Frontal cortex (tissue), 3 donors: ENCODE measurements at regions not wholly inside any gene's neighbourhood (a gene's known extent, or its start where the extent isn't known, plus 50 kb on each side); places are given as distances from the start of the nearest gene placed in this dataset.
"Not testable (repeated sequence)": the region's sequence is repeated elsewhere in the genome, so short reads cannot be mapped to it uniquely, and the experiment has no call there.

Experiments
- DNase-seq, 2 donors: peaks; one replicate each; pipeline ENCODE4 v3.0.0; 2012; ENCODE audit warnings: low spot score in 2 of 2
- FAIRE-seq: peaks from 2 replicates; lab custom pipeline; 2012; peaks lifted over from hg19 to GRCh38; lab: Jason Lieb, UNC
- donor health status: control.
- donor health status: control.
- donor health status: control.

GRCh38 chr3:194040516-194041273, 95.3 kb upstream of the HES1 start:
- no peak for FAIRE-seq
- DNase-seq, result no peak

DNA sequence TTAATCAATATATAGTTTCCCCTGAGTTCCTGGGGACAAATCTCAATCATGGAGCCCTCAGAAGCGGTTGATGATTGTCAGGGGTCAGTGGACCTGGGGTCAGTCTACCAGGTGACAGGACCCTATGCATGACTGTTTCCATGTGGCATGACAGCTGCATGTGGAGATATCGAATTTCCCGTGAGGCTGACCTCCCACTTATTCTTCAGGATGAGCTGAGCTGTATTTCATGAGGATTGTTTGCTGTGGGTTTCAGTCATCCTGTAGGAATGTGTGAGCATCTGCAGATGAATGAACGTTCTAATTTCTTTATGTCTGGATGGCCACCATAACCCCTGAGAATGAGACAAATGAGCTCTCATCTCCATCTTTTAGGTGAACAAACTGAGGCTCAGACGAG, 93.0 kb upstream of the HES1 start:
- DNase-seq (no peak), FAIRE-seq (no peak)

DNA sequence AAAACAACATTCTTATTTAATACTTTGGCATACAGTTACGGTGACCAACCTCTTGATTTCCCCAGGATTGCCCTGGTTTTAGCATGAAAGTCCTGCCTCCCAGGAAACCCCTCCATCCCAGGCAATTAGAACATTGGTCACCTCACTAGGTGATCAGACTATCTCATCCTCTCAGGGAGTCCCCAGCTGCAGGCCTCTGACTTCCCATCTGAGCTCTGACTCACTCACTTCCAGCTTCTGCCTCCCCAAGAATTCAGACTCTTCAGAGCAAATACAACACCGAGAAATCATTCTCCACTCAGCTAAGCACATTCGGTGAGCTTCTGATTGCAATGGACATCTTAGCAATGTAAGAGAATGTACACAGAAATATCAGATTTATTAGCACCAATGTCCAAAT, 92.4 kb upstream of the HES1 start:
- FAIRE-seq (no peak), DNase-seq (no peak)

DNA sequence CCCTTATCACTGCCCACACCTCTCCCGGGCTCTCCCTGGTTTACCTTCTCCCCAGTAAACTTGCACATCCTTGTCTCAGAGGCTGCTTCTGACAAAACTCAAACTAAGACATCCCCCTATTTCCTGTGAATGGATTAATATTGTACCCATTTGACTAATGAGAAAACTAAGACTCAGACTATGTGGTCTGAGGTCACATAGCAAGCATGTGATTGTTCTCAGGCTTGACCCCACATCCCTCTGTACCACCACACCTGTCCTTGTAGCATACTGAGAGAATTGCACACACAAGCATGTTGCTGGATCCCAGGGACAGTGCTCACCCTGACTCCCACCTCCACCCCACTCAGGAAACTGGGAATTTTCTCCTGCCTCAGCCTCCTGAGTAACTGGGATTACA, 90.7 kb upstream of the HES1 start:
- DNase-seq (no peak), FAIRE-seq (no peak)

GRCh38 chr3:194045919-194046318, 90.0 kb upstream of the HES1 start:
- FAIRE-seq (no peak), DNase-seq (no peak)

GRCh38 chr3:194046531-194046930, 89.4 kb upstream of the HES1 start:
- no peak for FAIRE-seq
- DNase-seq, result no peak

- DNase-seq (peak; percentile 32 to 53), FAIRE-seq (no peak)
Measured at GRCh38 chr3:194046995-194047645, 88.8 kb upstream of the HES1 start.

DNA sequence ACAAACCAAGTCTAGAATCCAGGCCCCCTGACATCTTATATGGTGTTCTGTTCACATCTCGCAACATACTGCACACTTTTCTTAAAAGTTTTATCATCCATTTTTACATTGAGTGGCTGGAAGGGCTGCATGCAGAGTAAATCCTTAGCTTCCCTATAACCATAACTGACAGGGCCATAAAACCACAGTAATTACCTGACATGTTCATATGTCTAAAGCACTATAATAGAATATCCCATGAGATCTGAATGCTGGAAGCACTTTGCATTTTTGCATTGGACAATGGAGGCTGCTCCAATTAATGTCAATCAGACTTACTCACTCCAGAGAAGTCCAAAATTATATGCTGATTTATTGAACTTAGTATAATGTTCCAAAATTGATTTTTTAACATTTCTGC, 86.6 kb upstream of the HES1 start:
- DNase-seq (no peak), FAIRE-seq (no peak)

DNA sequence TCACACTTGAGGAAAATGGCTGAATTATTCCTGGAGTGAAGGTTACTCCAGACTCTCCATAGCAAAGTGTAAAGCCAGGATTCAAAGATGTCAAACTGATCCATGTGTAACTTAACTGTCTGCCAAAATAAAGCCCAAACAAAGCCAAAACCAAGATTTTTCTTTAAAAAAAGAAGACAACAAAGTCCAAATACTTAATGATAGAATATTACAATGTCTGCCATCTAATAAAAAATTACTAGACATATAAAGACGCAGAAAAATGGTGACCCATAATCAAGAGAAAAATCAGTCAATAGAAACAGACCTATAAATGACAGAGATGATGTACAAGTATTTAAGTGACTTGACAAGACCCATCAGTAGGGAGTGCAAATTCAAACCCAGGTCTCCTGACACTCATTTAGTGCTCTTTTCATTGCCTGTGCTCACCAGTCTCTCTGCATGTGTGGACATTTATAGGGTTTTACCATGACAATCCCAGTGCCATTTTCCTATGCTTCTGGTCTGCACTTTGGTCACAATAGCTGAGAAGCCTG, 85.1 kb upstream of the HES1 start:
- no peak for FAIRE-seq
- no peak for DNase-seq

GRCh38 chr3:194051366-194052149, 84.4 kb upstream of the HES1 start:
- FAIRE-seq, result no peak
- DNase-seq, result no peak

DNA sequence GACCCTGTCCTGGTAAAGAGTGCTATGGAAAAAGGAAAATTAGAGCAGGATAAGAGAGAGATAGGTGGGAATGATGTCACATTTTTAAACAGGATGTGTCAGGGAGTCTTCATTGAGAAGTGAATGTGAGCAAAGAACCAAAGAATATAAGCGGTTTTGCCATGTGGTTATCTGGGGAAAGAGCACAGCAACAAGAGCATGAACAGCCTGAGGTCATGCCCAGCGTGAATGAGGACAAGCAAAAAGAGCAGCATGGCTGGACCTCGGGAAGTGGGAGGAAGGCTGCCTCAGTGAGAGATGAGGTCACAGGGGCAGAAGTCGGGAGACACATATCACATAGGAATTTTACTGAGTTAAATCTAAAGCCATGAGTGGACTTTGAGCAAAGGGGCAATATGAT, 82.8 kb upstream of the HES1 start:
- FAIRE-seq (no peak), DNase-seq (no peak)

GRCh38 chr3:194054016-194054415, 81.9 kb upstream of the HES1 start:
- no peak for DNase-seq
- no peak for FAIRE-seq

- DNase-seq (no peak), FAIRE-seq (no peak)
Measured at GRCh38 chr3:194054540-194054939, 81.4 kb upstream of the HES1 start.

GRCh38 chr3:194054961-194055360, 81.0 kb upstream of the HES1 start:
- no peak for FAIRE-seq
- no peak for DNase-seq

GRCh38 chr3:194056323-194056722, 79.6 kb upstream of the HES1 start:
- not testable (repeated sequence) for FAIRE-seq, DNase-seq

- FAIRE-seq (no peak), DNase-seq (no peak)
Measured at GRCh38 chr3:194056731-194057415, 79.1 kb upstream of the HES1 start.

DNA sequence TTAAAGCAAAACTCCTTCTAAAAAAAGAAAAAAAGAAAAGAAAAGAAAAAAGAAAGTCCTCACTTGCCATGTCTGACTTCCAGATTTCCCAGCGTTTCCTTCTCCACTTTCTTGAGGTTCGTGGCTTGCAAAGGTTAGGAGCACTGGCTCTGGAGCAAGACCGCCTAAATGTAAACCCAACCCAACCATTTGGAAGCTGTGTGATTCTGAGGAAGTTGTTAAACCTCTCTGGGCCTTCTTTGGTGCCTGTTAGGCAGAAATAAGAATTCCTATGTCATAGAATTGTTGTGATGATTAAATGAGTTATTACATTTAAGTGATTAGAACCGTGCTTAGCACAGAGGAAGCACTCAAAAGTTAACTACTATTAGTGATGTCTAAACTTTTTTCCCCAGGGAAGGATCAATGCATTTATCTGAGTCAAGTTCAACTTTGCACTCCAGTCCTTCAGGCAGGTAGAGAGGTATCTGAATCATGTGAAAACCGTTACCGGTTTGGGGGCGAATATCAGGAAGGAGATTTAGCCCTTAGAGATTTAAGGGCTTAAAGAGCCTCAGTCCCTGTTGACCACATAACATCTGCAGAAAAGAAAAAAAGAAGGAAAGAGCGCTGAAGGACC, 78.3 kb upstream of the HES1 start:
- no peak for FAIRE-seq
- DNase-seq, result no peak

DNA sequence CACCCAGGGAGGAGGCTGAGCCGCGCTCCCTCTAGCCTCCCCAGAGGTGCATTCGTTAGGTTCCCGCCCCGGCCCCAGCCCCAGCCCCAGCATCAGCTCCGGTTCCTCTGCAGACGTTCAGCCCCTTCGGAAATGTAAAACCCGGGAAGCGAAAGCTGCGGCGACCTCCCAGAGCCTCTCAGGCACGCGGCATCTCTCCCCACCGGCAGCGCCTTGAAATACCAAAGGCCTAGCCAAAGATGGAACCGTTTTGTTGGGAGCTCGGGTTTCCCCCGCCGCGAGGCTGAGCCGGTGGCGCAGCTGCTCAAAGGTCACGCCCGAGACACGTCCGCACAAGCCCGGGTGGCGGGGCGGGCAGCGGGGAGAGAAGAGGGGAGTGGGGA, 77.8 kb upstream of the HES1 start:
- peak in 1 of 2 donors; percentile 64 for DNase-seq
- no peak for FAIRE-seq

DNA sequence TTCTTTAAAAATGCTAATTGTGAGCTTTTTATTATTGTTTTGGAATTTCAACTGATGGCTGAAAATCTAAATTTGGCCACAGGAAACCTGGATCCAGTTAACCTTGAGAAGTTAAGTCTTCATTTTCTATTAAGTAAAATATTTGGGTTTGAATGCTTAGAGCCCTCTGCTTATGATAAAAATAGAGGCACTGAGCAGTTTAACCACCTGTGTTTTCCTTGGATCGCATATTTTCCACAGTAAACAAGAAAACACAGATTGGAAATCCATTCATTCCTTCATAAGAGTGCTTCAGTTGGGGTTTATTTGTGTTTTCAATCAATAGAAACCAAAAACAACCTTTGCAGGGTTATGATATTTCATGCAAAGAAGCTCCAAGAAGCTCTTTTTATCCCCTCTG, 77.2 kb upstream of the HES1 start:
- FAIRE-seq (no peak), DNase-seq (no peak)
